CD4-positive, alpha-beta memory T cell (primary cell): ENCODE measurements at regions not wholly inside any gene's neighbourhood (a gene's known extent, or its start where the extent isn't known, plus 50 kb on each side); places are given as distances from the start of the nearest gene placed in this dataset.
A peak's percentile ranks its signal among the peaks of the same experiment; 100 is the strongest.

ENCODE experiments used
- CTCF ChIA-PET: fragments of 350-600 bp; sonication (Branson Sonifier 250); formaldehyde crosslinking; loops from one replicate; lab custom pipeline; 2021; ENCODE audit warnings: inconsistent platforms; ENCODE audit not compliant: partially characterized antibody; lab: Charles Lee
- POLR2A ChIA-PET: fragments of 350-600 bp; sonication (Branson Sonifier 250); formaldehyde crosslinking; loops from one replicate; lab custom pipeline; 2021; ENCODE audit not compliant: partially characterized antibody; lab: Charles Lee
- DNase-seq, 5 donors: peaks; one replicate each; pipeline versions ENCODE4 v3.0.0 to v3.0.0-alpha.2; 2020 to 2022; ENCODE audit warnings: mixed read lengths in 1 of 5
- H3K27ac ChIP-seq: one replicate; pipeline ENCODE4 v1.7.0; 2013; ENCODE audit warnings: low read depth, low read length
- H3K27me3 ChIP-seq: 2 replicates; pipeline ENCODE4 v1.7.0; 2013; ENCODE audit warnings: mild to moderate bottlenecking, low read length, moderate library complexity; ENCODE audit not compliant: insufficient read depth
- H3K36me3 ChIP-seq: 2 replicates; pipeline ENCODE4 v1.7.0; 2013; ENCODE audit warnings: mild to moderate bottlenecking, low read length, moderate library complexity; ENCODE audit not compliant: insufficient read depth
- H3K4me1 ChIP-seq: 2 replicates; pipeline ENCODE4 v1.7.0; 2013; ENCODE audit warnings: mild to moderate bottlenecking, low read length, moderate library complexity; ENCODE audit not compliant: insufficient read depth
- H3K4me3 ChIP-seq, 2 donors: one replicate each; pipeline ENCODE4 v1.7.0; 2013; ENCODE audit warnings: low read length in 2 of 2, mild to moderate bottlenecking in 1 of 2
- H3K9me3 ChIP-seq, 2 donors: one replicate each; pipeline ENCODE4 v1.7.0; 2013; ENCODE audit warnings: low read length in 2 of 2, control low read depth in 1 of 2; ENCODE audit not compliant: control insufficient read depth in 1 of 2
- H3K27ac Mint-ChIP-seq, 7 donors: one replicate each; pipeline ENCODE4 v1.8.0; 2020 to 2021; ENCODE audit warnings: mixed read lengths in 7 of 7, mild to moderate bottlenecking in 6 of 7, inconsistent platforms in 3 of 7, moderate library complexity in 3 of 7
- H3K27me3 Mint-ChIP-seq, 2 donors: one replicate each; pipeline ENCODE4 v1.8.0; 2020 to 2021; ENCODE audit warnings: mixed read lengths in 2 of 2
- H3K36me3 Mint-ChIP-seq, 2 donors: one replicate each; pipeline ENCODE4 v1.8.0; 2020 to 2021; ENCODE audit warnings: mixed read lengths in 2 of 2, inconsistent platforms in 1 of 2, mild to moderate bottlenecking in 1 of 2
- H3K4me1 Mint-ChIP-seq, 4 donors: one replicate each; pipeline ENCODE4 v1.8.0; 2020 to 2021; ENCODE audit warnings: mixed read lengths in 4 of 4, mild to moderate bottlenecking in 1 of 4
- H3K4me3 Mint-ChIP-seq, 8 donors: one replicate each; pipeline ENCODE4 v1.8.0; 2020 to 2021; ENCODE audit warnings: mixed read lengths in 8 of 8, mild to moderate bottlenecking in 7 of 8, moderate library complexity in 6 of 8, inconsistent platforms in 3 of 8
- H3K9me3 Mint-ChIP-seq, 8 donors: one replicate each; pipeline ENCODE4 v1.8.0; 2020 to 2021; ENCODE audit warnings: mixed read lengths in 8 of 8, mild to moderate bottlenecking in 5 of 8, inconsistent platforms in 3 of 8, moderate library complexity in 1 of 8
- intact Hi-C: fragments of 100-400 bp; cut with micrococcal nuclease; formaldehyde crosslinking; loops from one replicate; pipeline ENCODE4 v1.15.1; 2023

GRCh38 chr14:82482345-82482744 lies 948.7 kb upstream of the SEL1L start:
- no peak overlapping the region for H3K4me3 ChIP-seq
- peaks cover 0 to 17% (median 8%) of the 10 kb centered on the region in 8 donors for H3K9me3 Mint-ChIP-seq
- no peaks in the 10 kb centered on the region for H3K27me3 ChIP-seq
- CTCF ChIA-PET: no interaction called here
- intact Hi-C loops: no loop called here
- no peak for DNase-seq
- no peaks in the 10 kb centered on the region for H3K27me3 Mint-ChIP-seq
- no peaks in the 10 kb centered on the region for H3K36me3 Mint-ChIP-seq
- no peak overlapping the region for H3K27ac Mint-ChIP-seq
- POLR2A ChIA-PET: no interaction called here
- H3K4me3 Mint-ChIP-seq: no peak overlapping the region
- peaks cover 0 to 7% of the 10 kb centered on the region in 2 donors for H3K9me3 ChIP-seq
- H3K4me1 Mint-ChIP-seq: no peaks in the 10 kb centered on the region
- H3K36me3 ChIP-seq: no peaks in the 10 kb centered on the region
- no peaks in the 10 kb centered on the region for H3K4me1 ChIP-seq
- H3K27ac ChIP-seq: no peak overlapping the region

GRCh38 chr14:82488473-82488872 lies 954.8 kb upstream of the SEL1L start:
- peaks cover 0 to 22% (median 6%) of the 10 kb centered on the region in 8 donors for H3K9me3 Mint-ChIP-seq
- no peaks in the 10 kb centered on the region for H3K36me3 Mint-ChIP-seq
- no peak overlapping the region for H3K27ac Mint-ChIP-seq
- H3K4me1 Mint-ChIP-seq: no peaks in the 10 kb centered on the region
- Histone ChIP-seq H3K9me3 (no peaks in the 10 kb centered on the region), H3K36me3 (no peaks in the 10 kb centered on the region), H3K27me3 (no peaks in the 10 kb centered on the region), H3K4me3 (no peak overlapping the region), H3K4me1 (no peaks in the 10 kb centered on the region), H3K27ac (no peak overlapping the region)
- CTCF ChIA-PET: no interaction called here
- intact Hi-C loops: no loop called here
- no peak overlapping the region for H3K4me3 Mint-ChIP-seq
- DNase-seq: no peak
- POLR2A ChIA-PET: no interaction called here
- H3K27me3 Mint-ChIP-seq: no peaks in the 10 kb centered on the region

GRCh38 chr14:82490397-82490796 lies 956.7 kb upstream of the SEL1L start:
- H3K4me3 Mint-ChIP-seq: no peak overlapping the region
- DNase-seq: no peak
- Histone ChIP-seq H3K27ac (no peak overlapping the region), H3K27me3 (no peaks in the 10 kb centered on the region), H3K36me3 (no peaks in the 10 kb centered on the region), H3K4me3 (no peak overlapping the region), H3K9me3 (no peaks in the 10 kb centered on the region), H3K4me1 (no peaks in the 10 kb centered on the region)
- intact Hi-C loops: no loop called here
- H3K27me3 Mint-ChIP-seq: no peaks in the 10 kb centered on the region
- ChIA-PET CTCF (no interaction called here), POLR2A (no interaction called here)
- H3K27ac Mint-ChIP-seq: no peak overlapping the region
- peaks cover 0 to 26% (median 6%) of the 10 kb centered on the region in 8 donors for H3K9me3 Mint-ChIP-seq
- no peaks in the 10 kb centered on the region for H3K4me1 Mint-ChIP-seq
- H3K36me3 Mint-ChIP-seq: no peaks in the 10 kb centered on the region

- intact Hi-C loops: no loop called here
- no peak overlapping the region for H3K4me3 ChIP-seq
- H3K4me1 Mint-ChIP-seq: no peaks in the 10 kb centered on the region
- H3K27ac Mint-ChIP-seq: no peak overlapping the region
- peaks cover 2 to 26% (median 8%) of the 10 kb centered on the region in 8 donors for H3K9me3 Mint-ChIP-seq
- no peaks in the 10 kb centered on the region for H3K4me1 ChIP-seq
- no peak for DNase-seq
- no peaks in the 10 kb centered on the region for H3K36me3 Mint-ChIP-seq
- no peaks in the 10 kb centered on the region for H3K27me3 Mint-ChIP-seq
- no peaks in the 10 kb centered on the region for H3K27me3 ChIP-seq
- no peaks in the 10 kb centered on the region for H3K9me3 ChIP-seq
- ChIA-PET CTCF (no interaction called here), POLR2A (no interaction called here)
- no peak overlapping the region for H3K27ac ChIP-seq
- H3K36me3 ChIP-seq: no peaks in the 10 kb centered on the region
- no peak overlapping the region for H3K4me3 Mint-ChIP-seq
Observed at GRCh38 chr14:82492157-82492556, 958.5 kb upstream of the SEL1L start.

- H3K27ac Mint-ChIP-seq: no peak overlapping the region
- H3K4me1 Mint-ChIP-seq: no peaks in the 10 kb centered on the region
- ChIA-PET CTCF (no interaction called here), POLR2A (no interaction called here)
- DNase-seq: no peak
- H3K27ac ChIP-seq: no peak overlapping the region
- no peaks in the 10 kb centered on the region for H3K4me1 ChIP-seq
- no peaks in the 10 kb centered on the region for H3K36me3 ChIP-seq
- intact Hi-C loops: no loop called here
- peaks cover 0 to 4% of the 10 kb centered on the region in 2 donors for H3K9me3 ChIP-seq
- peaks cover 2 to 14% (median 11%) of the 10 kb centered on the region in 8 donors for H3K9me3 Mint-ChIP-seq
- no peaks in the 10 kb centered on the region for H3K27me3 ChIP-seq
- no peak overlapping the region for H3K4me3 ChIP-seq
- H3K36me3 Mint-ChIP-seq: no peaks in the 10 kb centered on the region
- no peak overlapping the region for H3K4me3 Mint-ChIP-seq
- H3K27me3 Mint-ChIP-seq: no peaks in the 10 kb centered on the region
Observed at GRCh38 chr14:82500222-82500621, 966.6 kb upstream of the SEL1L start.

- no peaks in the 10 kb centered on the region for H3K36me3 Mint-ChIP-seq
- H3K27ac Mint-ChIP-seq: no peak overlapping the region
- no peaks in the 10 kb centered on the region for H3K36me3 ChIP-seq
- ChIA-PET CTCF (no interaction called here), POLR2A (no interaction called here)
- no peak overlapping the region for H3K4me3 ChIP-seq
- intact Hi-C loops: no loop called here
- H3K4me3 Mint-ChIP-seq: no peak overlapping the region
- peaks cover 0 to 14% (median 12%) of the 10 kb centered on the region in 8 donors for H3K9me3 Mint-ChIP-seq
- no peaks in the 10 kb centered on the region for H3K4me1 ChIP-seq
- peaks cover 0 to 4% of the 10 kb centered on the region in 2 donors for H3K9me3 ChIP-seq
- no peak for DNase-seq
- H3K27ac ChIP-seq: no peak overlapping the region
- no peaks in the 10 kb centered on the region for H3K27me3 Mint-ChIP-seq
- H3K4me1 Mint-ChIP-seq: no peaks in the 10 kb centered on the region
- no peaks in the 10 kb centered on the region for H3K27me3 ChIP-seq
Observed at GRCh38 chr14:82501554-82501953, 967.9 kb upstream of the SEL1L start.

- intact Hi-C loops: no loop called here
- CTCF ChIA-PET: no interaction called here
- POLR2A ChIA-PET: no interaction called here
- Mint-ChIP-seq H3K9me3 (peaks cover 0 to 15% (median 9%) of the 10 kb centered on the region in 8 donors), H3K27ac (no peak overlapping the region), H3K36me3 (no peaks in the 10 kb centered on the region), H3K4me3 (no peak overlapping the region), H3K4me1 (no peaks in the 10 kb centered on the region), H3K27me3 (no peaks in the 10 kb centered on the region)
- Histone ChIP-seq H3K4me3 (no peak overlapping the region), H3K27me3 (no peaks in the 10 kb centered on the region), H3K9me3 (peaks cover 0 to 4% of the 10 kb centered on the region in 2 donors), H3K4me1 (no peaks in the 10 kb centered on the region), H3K36me3 (no peaks in the 10 kb centered on the region), H3K27ac (no peak overlapping the region)
- DNase-seq: no peak
Observed at GRCh38 chr14:82502043-82502442, 968.4 kb upstream of the SEL1L start.

GRCh38 chr14:82504894-82505293 lies 971.2 kb upstream of the SEL1L start:
- Mint-ChIP-seq H3K4me1 (no peaks in the 10 kb centered on the region), H3K27me3 (no peaks in the 10 kb centered on the region), H3K4me3 (no peak overlapping the region), H3K9me3 (peaks cover 0 to 21% (median 9%) of the 10 kb centered on the region in 8 donors), H3K36me3 (no peaks in the 10 kb centered on the region), H3K27ac (peak overlapping the region in 1 of 7 donors; percentile 38)
- Histone ChIP-seq H3K27ac (no peak overlapping the region), H3K27me3 (no peaks in the 10 kb centered on the region), H3K36me3 (no peaks in the 10 kb centered on the region), H3K4me3 (no peak overlapping the region), H3K9me3 (peaks cover 0 to 5% of the 10 kb centered on the region in 2 donors), H3K4me1 (no peaks in the 10 kb centered on the region)
- ChIA-PET CTCF (no interaction called here), POLR2A (no interaction called here)
- intact Hi-C loops: no loop called here
- DNase-seq: no peak
